Gastrocnemius medialis (tissue), 4 donors: ENCODE measurements at regions not wholly inside any gene's neighbourhood (a gene's known extent, or its start where the extent isn't known, plus 50 kb on each side); places are given as distances from the start of the nearest gene placed in this dataset.

Source experiments
- CTCF ChIP-seq, 5 experiments: fragments of 450-650 bp in 3 of 5; fragments of 200-600 bp in 2 of 5; sonication (generic) in 2 of 5; IDR thresholded peaks in 4 of 5; conservative IDR thresholded peaks in 1 of 5; 1 replicate in 4 of 5; 2 replicates in 1 of 5; pipeline ENCODE4 v1.5.1; 2016 to 2019; ENCODE audit warnings: antibody characterized with exemption in 5 of 5, mild to moderate bottlenecking in 3 of 5, moderate library complexity in 3 of 5
- POLR2A ChIP-seq, 2 donors: fragments of 450-650 bp; IDR thresholded peaks; one replicate each; pipeline ENCODE4 v1.6.1; 2017; ENCODE audit warnings: antibody characterized with exemption in 2 of 2, mild to moderate bottlenecking in 2 of 2, moderate library complexity in 2 of 2

DNA sequence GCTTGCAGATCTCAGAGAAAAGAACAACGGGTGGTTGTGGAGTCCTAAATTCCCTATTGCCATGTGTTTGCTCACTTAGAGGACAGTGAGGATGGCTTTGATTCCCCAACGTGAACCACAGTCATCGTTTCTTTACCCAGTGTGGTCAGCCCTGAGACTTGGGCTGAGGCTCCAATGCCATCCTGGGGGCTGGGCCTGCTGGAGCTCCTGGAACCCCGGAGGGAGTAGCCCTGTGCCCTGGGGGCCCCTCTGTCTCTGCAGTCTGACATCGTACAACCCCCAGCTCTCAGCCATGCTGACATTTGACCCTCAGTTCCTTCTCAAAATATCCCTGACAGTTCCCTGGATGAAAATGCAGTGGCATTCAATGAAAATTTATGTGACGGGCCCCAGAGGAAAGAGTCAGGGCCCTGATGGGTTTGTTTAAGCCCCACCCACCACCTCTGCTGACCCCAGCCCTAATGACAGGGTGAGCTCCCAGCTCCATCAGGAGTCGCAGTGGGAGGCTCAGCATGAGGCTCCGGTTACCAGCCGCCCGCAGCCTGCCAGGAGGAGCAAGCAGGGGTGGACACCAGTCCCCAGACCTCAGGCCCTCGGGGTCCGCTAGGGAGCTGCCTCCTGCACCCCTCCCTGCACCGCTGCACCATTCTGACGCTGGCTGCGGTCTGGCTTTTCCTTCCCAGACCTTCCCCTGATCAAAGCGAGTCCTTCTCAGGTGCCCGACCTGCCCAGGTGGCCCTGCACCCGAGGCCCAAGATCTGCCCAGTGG, 120.9 kb downstream of the TWIST2 start:
- TF ChIP-seq CTCF (IDR thresholded peaks at IDR 0.05 in 4 of 5, conservative IDR thresholded peaks at IDR 0.05 in 1 of 5) (no peak), POLR2A (IDR thresholded peaks at IDR 0.05) (no peak)
